Endothelial cell of umbilical vein (primary cell): ENCODE measurements at regions not wholly inside any gene's neighbourhood (a gene's known extent, or its start where the extent isn't known, plus 50 kb on each side); places are given as distances from the start of the nearest gene placed in this dataset.

Experiments used
- BruUV-seq: library from RNA; stranded (reverse); fragments of 400-500 nt; replicated peaks from 2 replicates; lab custom pipeline; 2021; lab: Mats Ljungman, UMichigan
- CTCF ChIA-PET: fragments of 300-600, 350-600 bp; sonication (Branson Sonifier 250); formaldehyde crosslinking; loops from one replicate; lab custom pipeline; 2021; ENCODE audit warnings: antibody characterized with exemption, inconsistent platforms; lab: Charles Lee
- POLR2A ChIA-PET: fragments of 300-600, 350-600 bp; sonication (Branson Sonifier 250); formaldehyde crosslinking; loops from one replicate; lab custom pipeline; 2021; ENCODE audit warnings: antibody characterized with exemption, inconsistent platforms; lab: Charles Lee
- DNase-seq: peaks from one replicate; pipeline ENCODE4 v3.0.0-alpha.2; 2011; ENCODE audit warnings: low read depth, low spot score
- FAIRE-seq: peaks from 2 replicates; lab custom pipeline; 2011; peaks lifted over from hg19 to GRCh38; lab: Jason Lieb, UNC
- H2AFZ ChIP-seq: 2 replicates; pipeline ENCODE4 v1.6.0; 2012; ENCODE audit warnings: low read depth, low read length, control low read depth, inconsistent platforms
- H3K27ac ChIP-seq: 2 replicates; pipeline ENCODE4 v1.5.1; 2011; ENCODE audit warnings: low read depth, mild to moderate bottlenecking, control low read depth, low read length, moderate library complexity; ENCODE audit not compliant: insufficient read depth
- H3K27me3 ChIP-seq, 2 experiments: 2 replicates each; pipeline versions ENCODE4 v1.6.0 to v1.6.1; 2011; ENCODE audit warnings: low read length in 2 of 2, mixed read lengths in 1 of 2; ENCODE audit not compliant: control insufficient read depth in 2 of 2, insufficient read depth in 2 of 2
- H3K36me3 ChIP-seq, 2 experiments: 2 replicates in 1 of 2; 3 replicates in 1 of 2; pipeline ENCODE4 v1.5.1; 2011; ENCODE audit warnings: low read length in 2 of 2, mild to moderate bottlenecking in 1 of 2, moderate library complexity in 1 of 2; ENCODE audit not compliant: control insufficient read depth in 2 of 2, insufficient read depth in 2 of 2; ENCODE audit errors: extremely low read depth in 1 of 2
- H3K4me1 ChIP-seq: 3 replicates; pipeline ENCODE4 v1.5.1; 2011; ENCODE audit warnings: mild to moderate bottlenecking, low read length; ENCODE audit not compliant: control insufficient read depth, insufficient read depth; ENCODE audit errors: extremely low read depth
- H3K4me2 ChIP-seq: 2 replicates; pipeline ENCODE4 v1.6.1; 2011; ENCODE audit warnings: low read length, control low read depth, mixed read lengths; ENCODE audit not compliant: insufficient read depth
- H3K4me3 ChIP-seq, 3 experiments: fragments of 200-600 bp in 1 of 3; sonication (generic), shearing (Covaris generic) in 1 of 3; replicated peaks in 1 of 3; 2 replicates each; pipeline ENCODE4 v1.5.1; 2011 to 2016; ENCODE audit warnings: control low read depth in 3 of 3, low read length in 3 of 3, mild to moderate bottlenecking in 2 of 3, inconsistent platforms in 1 of 3, low read depth in 1 of 3, moderate library complexity in 1 of 3; ENCODE audit not compliant: insufficient read depth in 1 of 3
- H3K79me2 ChIP-seq: 2 replicates; pipeline ENCODE4 v1.6.0; 2012; ENCODE audit warnings: low read length, inconsistent platforms; ENCODE audit not compliant: control insufficient read depth, insufficient read depth
- H3K9ac ChIP-seq: replicated peaks from 2 replicates; pipeline ENCODE3; 2011; ENCODE audit warnings: low read length, control low read depth; ENCODE audit not compliant: insufficient read depth; ENCODE audit errors: extremely low read depth
- H3K9me1 ChIP-seq: replicated peaks from 3 replicates; pipeline ENCODE4 v1.6.0; 2011; ENCODE audit warnings: mild to moderate bottlenecking, low read length; ENCODE audit not compliant: control insufficient read depth, insufficient read depth; ENCODE audit errors: extremely low read depth
- H3K9me3 ChIP-seq: replicated peaks from 2 replicates; pipeline ENCODE4 v1.5.1; 2012; ENCODE audit warnings: low read length, inconsistent platforms; ENCODE audit not compliant: control insufficient read depth, insufficient read depth
- H4K20me1 ChIP-seq: replicated peaks from 2 replicates; pipeline ENCODE3; 2011; ENCODE audit warnings: mild to moderate bottlenecking, low read length; ENCODE audit not compliant: control insufficient read depth, insufficient read depth; ENCODE audit errors: extremely low read depth
- EZH2 ChIP-seq: IDR thresholded peaks from 2 replicates; pipeline ENCODE4 v1.6.1; 2012; ENCODE audit warnings: borderline replicate concordance, low read depth, mild to moderate bottlenecking, moderate library complexity, low read length, inconsistent platforms; ENCODE audit not compliant: severe bottlenecking
- FOS ChIP-seq: IDR thresholded peaks from 2 replicates; pipeline ENCODE4 v1.6.1; 2011; ENCODE audit warnings: mild to moderate bottlenecking, low read length, moderate library complexity, borderline replicate concordance; ENCODE audit not compliant: insufficient read depth
- GATA2 ChIP-seq: IDR thresholded peaks from 2 replicates; pipeline ENCODE4 v1.7.0; 2011; ENCODE audit warnings: low read depth, mild to moderate bottlenecking, moderate library complexity, mixed read lengths, low read length; ENCODE audit not compliant: insufficient read length, insufficient read depth
- JUN ChIP-seq: IDR thresholded peaks from 2 replicates; pipeline ENCODE4 v1.6.1; 2011; ENCODE audit warnings: borderline replicate concordance, low read depth; ENCODE audit not compliant: insufficient read length, insufficient read depth
- MYC ChIP-seq: IDR thresholded peaks from one replicate; pipeline ENCODE4 v1.6.1; 2011; ENCODE audit warnings: mild to moderate bottlenecking, low read depth, low read length
- POLR2A ChIP-seq: IDR thresholded peaks from 2 replicates; pipeline ENCODE4 v1.6.1; 2012; ENCODE audit warnings: low read depth, mild to moderate bottlenecking, control low read depth, low read length
- POLR2AphosphoS5 ChIP-seq: IDR thresholded peaks from 2 replicates; pipeline ENCODE4 v1.6.1; 2012; ENCODE audit warnings: low read depth, mild to moderate bottlenecking, control low read depth, low read length, moderate library complexity; ENCODE audit not compliant: insufficient read depth
- dilution Hi-C: fragments of 300-500 bp; cut with MboI; formaldehyde crosslinking; loops from one replicate; pipeline ENCODE4 v1.15.0; 2019; ENCODE audit warnings: low sequenced_read_pairs; ENCODE audit not compliant: extremely low pct_ligation_motif_present
- intact Hi-C: fragments of 100-400 bp; cut with micrococcal nuclease; formaldehyde crosslinking; loops from one replicate; pipeline ENCODE4 v1.10.0; 2022
- TF ChIP-seq, protein P1 (sequence below), 2 donors: IDR thresholded peaks; 1 replicate in 1 of 2; 2 replicates in 1 of 2; pipeline ENCODE4 v1.5.1; 2011; ENCODE audit warnings: low read length in 2 of 2, mild to moderate bottlenecking in 2 of 2, moderate library complexity in 2 of 2, control low read depth in 1 of 2, inconsistent platforms in 1 of 2, low read depth in 1 of 2; ENCODE audit not compliant: insufficient read depth in 1 of 2; ENCODE audit errors: extremely low read depth in 1 of 2
- TF ChIP-seq, protein P2 (sequence below): IDR thresholded peaks from 2 replicates; pipeline ENCODE4 v1.6.1; 2011; ENCODE audit not compliant: insufficient read depth, insufficient read length

DNA sequence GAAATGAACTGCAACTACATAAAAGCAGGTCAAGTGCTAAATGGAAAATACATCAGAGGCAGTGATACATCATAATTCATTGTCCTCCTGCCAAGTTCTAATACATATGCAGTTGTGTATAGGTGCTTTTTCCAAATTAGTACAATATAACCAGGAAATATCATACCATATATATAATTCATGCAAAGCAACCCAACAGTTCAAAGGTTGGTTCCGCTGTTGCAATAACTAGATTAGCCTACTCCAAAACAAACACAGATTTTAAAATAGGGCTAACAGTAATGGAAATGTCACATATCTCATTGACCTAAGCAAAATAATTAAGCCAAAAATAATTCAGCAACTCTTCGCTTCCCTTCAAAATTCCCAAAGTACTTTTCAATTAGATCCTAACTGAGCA lies 88.9 kb upstream of the NEBL start:
- Histone ChIP-seq H3K9ac (no peak overlapping the region), H4K20me1 (no peaks in the 10 kb centered on the region), H3K4me1 (no peaks in the 10 kb centered on the region), H3K27ac (no peak overlapping the region), H3K79me2 (no peaks in the 10 kb centered on the region), H3K4me2 (no peak overlapping the region), H3K4me3 (no peak overlapping the region), H3K36me3 (no peaks in the 10 kb centered on the region), H2AFZ (no peak overlapping the region), H3K27me3 (no peaks in the 10 kb centered on the region), H3K9me3 (no peaks in the 10 kb centered on the region), H3K9me1 (no peaks in the 10 kb centered on the region)
- dilution Hi-C loops (no loop called here), intact Hi-C loops (no loop called here)
- TF ChIP-seq GATA2, result peak; percentile 23
- no peak for TF ChIP-seq FOS
- TF ChIP-seq, protein P1, sequence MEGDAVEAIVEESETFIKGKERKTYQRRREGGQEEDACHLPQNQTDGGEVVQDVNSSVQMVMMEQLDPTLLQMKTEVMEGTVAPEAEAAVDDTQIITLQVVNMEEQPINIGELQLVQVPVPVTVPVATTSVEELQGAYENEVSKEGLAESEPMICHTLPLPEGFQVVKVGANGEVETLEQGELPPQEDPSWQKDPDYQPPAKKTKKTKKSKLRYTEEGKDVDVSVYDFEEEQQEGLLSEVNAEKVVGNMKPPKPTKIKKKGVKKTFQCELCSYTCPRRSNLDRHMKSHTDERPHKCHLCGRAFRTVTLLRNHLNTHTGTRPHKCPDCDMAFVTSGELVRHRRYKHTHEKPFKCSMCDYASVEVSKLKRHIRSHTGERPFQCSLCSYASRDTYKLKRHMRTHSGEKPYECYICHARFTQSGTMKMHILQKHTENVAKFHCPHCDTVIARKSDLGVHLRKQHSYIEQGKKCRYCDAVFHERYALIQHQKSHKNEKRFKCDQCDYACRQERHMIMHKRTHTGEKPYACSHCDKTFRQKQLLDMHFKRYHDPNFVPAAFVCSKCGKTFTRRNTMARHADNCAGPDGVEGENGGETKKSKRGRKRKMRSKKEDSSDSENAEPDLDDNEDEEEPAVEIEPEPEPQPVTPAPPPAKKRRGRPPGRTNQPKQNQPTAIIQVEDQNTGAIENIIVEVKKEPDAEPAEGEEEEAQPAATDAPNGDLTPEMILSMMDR (IDR thresholded peaks at IDR 0.05; ENCODE audit: extremely low read depth in 1 of 2, insufficient read depth in 1 of 2, low read depth in 1 of 2, low read length in 2 of 2), result no peak
- TF ChIP-seq EZH2, result no peak
- TF ChIP-seq MYC, result no peak
- no peak for TF ChIP-seq POLR2A
- TF ChIP-seq JUN, result no peak
- ChIA-PET POLR2A (no interaction called here), CTCF (no interaction called here)
- DNase-seq (peak; percentile 52), FAIRE-seq (no peak)
- BruUV-seq, result no TSS peak

DNA sequence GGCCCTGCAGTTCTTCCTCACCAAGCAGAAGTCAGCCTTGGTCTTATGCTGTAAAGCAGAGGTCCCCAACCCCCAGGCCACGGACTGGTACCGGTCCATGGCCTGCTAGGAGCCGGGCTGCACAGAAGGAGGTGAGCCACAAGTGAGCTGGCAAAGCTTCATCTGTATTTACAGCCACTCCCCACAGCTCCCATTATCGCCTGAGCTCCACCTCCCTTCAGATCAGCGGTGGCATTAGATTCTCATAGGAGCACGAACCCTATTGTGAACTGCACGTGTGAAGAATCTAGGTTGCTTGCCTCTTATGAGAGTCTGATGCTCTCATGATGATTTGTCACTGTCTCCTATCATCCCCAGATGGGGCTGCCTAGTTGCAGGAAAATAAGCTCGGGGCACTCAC lies 87.6 kb upstream of the NEBL start:
- no TSS peak for BruUV-seq
- no peaks in the 10 kb centered on the region for H3K9me3 ChIP-seq
- no peak overlapping the region for H3K4me2 ChIP-seq
- no peaks in the 10 kb centered on the region for H3K79me2 ChIP-seq
- FAIRE-seq (no peak), DNase-seq (no peak)
- no peaks in the 10 kb centered on the region for H3K4me1 ChIP-seq
- no peak overlapping the region for H2AFZ ChIP-seq
- no peaks in the 10 kb centered on the region for H3K27me3 ChIP-seq
- TF ChIP-seq, protein P1 (IDR thresholded peaks at IDR 0.05; ENCODE audit: extremely low read depth in 1 of 2, insufficient read depth in 1 of 2, low read depth in 1 of 2, low read length in 2 of 2), result no peak
- no peak for TF ChIP-seq EZH2
- TF ChIP-seq GATA2, result no peak
- no peak for TF ChIP-seq POLR2A
- no peak for TF ChIP-seq FOS
- TF ChIP-seq, protein P2, sequence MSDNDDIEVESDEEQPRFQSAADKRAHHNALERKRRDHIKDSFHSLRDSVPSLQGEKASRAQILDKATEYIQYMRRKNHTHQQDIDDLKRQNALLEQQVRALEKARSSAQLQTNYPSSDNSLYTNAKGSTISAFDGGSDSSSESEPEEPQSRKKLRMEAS, result no peak
- TF ChIP-seq JUN, result no peak
- TF ChIP-seq POLR2AphosphoS5, result no peak
- TF ChIP-seq MYC, result no peak
- ChIA-PET CTCF (no interaction called here), POLR2A (no interaction called here)
- H4K20me1 ChIP-seq, result no peaks in the 10 kb centered on the region
- intact Hi-C loops, result no loop called here
- no peak overlapping the region for H3K27ac ChIP-seq
- no peaks in the 10 kb centered on the region for H3K36me3 ChIP-seq
- H3K9ac ChIP-seq, result no peak overlapping the region
- H3K4me3 ChIP-seq, result no peak overlapping the region
- H3K9me1 ChIP-seq, result no peaks in the 10 kb centered on the region
- dilution Hi-C loops, result no loop called here
